ENCODE measurements at regions not wholly inside any gene's neighbourhood (a gene's known extent, or its start where the extent isn't known, plus 50 kb on each side); places are given as distances from the start of the nearest gene placed in this dataset.
"Not testable (repeated sequence)": the region's sequence is repeated elsewhere in the genome, so short reads cannot be mapped to it uniquely, and the experiment has no call there.

DNA sequence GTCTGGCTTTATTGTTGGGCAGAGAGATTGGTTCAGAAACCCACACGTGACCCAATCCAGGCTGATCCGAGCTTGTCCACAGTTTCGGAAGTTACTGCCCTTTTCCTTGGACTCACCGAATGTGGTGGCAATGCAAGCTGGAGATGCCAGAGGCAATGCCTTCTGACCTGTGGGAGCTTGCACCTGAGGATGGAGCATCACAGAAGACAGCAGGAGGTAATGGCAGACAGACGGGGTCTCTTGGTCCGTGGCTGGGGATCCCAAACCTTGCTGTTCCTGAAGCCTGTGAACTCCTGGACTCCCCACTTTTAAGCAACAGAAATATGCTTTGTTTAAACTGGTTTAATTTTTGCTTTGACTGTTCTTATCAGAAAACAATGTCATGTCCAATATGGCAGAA, 265.2 kb upstream of the IRX1 start:
- Histone ChIP-seq H3K36me3 (no peaks in the 10 kb centered on the region), H3K9me3 (replicated peaks) (peaks cover 38% of the 10 kb centered on the region), H3K27ac (no peak overlapping the region), H3K4me3 (no peak overlapping the region), H3K4me1 (replicated peaks) (no peaks in the 10 kb centered on the region), H3K27me3 (replicated peaks) (no peaks in the 10 kb centered on the region)
- DNase-seq (ENCODE audit: low read depth in 1 of 2, low spot score in 2 of 2): no peak

DNA sequence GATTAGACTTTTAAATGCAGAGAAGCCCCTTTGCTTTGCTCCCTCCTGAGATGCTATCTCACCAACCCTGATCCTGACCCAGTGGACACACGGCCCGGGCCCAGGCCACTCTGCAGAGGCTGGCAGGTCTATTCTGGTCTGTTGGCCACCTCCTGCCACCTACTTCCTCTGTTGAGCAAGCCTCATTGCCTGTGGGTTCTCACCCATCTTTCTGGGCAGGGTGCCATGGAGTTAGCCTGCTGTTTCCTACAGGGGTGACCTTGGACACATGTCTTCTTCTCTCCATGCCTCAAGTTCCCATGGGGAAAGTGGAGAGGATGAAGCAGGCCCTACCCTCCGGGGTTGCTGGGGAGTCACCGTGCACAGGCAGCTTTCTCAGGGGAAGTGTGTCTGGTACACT, 266.2 kb upstream of the IRX1 start:
- no peak overlapping the region for H3K27ac ChIP-seq
- DNase-seq (ENCODE audit: low read depth in 1 of 2, low spot score in 2 of 2): no peak
- peaks cover 35% of the 10 kb centered on the region for H3K9me3 ChIP-seq (replicated peaks)
- H3K27me3 ChIP-seq (replicated peaks): no peaks in the 10 kb centered on the region
- no peaks in the 10 kb centered on the region for H3K4me1 ChIP-seq (replicated peaks)
- H3K4me3 ChIP-seq: no peak overlapping the region
- H3K36me3 ChIP-seq: no peaks in the 10 kb centered on the region

GRCh38 chr5:3326841-3327232, 268.8 kb upstream of the IRX1 start:
- no peaks in the 10 kb centered on the region for H3K4me1 ChIP-seq (replicated peaks)
- no peak for DNase-seq (ENCODE audit: low read depth in 1 of 2, low spot score in 2 of 2)
- peaks cover 35% of the 10 kb centered on the region for H3K9me3 ChIP-seq (replicated peaks)
- no peaks in the 10 kb centered on the region for H3K27me3 ChIP-seq (replicated peaks)
- H3K27ac ChIP-seq: no peak overlapping the region
- peaks cover 4% of the 10 kb centered on the region; the same call in 1 of the 2 replicates for H3K36me3 ChIP-seq
- H3K4me3 ChIP-seq: no peak overlapping the region

- H3K4me1 ChIP-seq (replicated peaks): no peaks in the 10 kb centered on the region
- peaks cover 4% of the 10 kb centered on the region; the same call in 1 of the 2 replicates for H3K36me3 ChIP-seq
- H3K4me3 ChIP-seq: no peak overlapping the region
- H3K27me3 ChIP-seq (replicated peaks): no peaks in the 10 kb centered on the region
- peaks cover 37% of the 10 kb centered on the region for H3K9me3 ChIP-seq (replicated peaks)
- no peak for DNase-seq (ENCODE audit: low read depth in 1 of 2, low spot score in 2 of 2)
- no peak overlapping the region for H3K27ac ChIP-seq
Measured at GRCh38 chr5:3325972-3326840, 269.4 kb upstream of the IRX1 start.

GRCh38 chr5:3325201-3325971, 270.2 kb upstream of the IRX1 start:
- peaks cover 4% of the 10 kb centered on the region; the same call in 1 of the 2 replicates for H3K36me3 ChIP-seq
- H3K27me3 ChIP-seq (replicated peaks): no peaks in the 10 kb centered on the region
- H3K4me3 ChIP-seq: no peak overlapping the region
- no peak overlapping the region for H3K27ac ChIP-seq
- H3K9me3 ChIP-seq (replicated peaks): peaks cover 31% of the 10 kb centered on the region
- no peak for DNase-seq (ENCODE audit: low read depth in 1 of 2, low spot score in 2 of 2)
- H3K4me1 ChIP-seq (replicated peaks): no peaks in the 10 kb centered on the region

- Histone ChIP-seq H3K4me1 (replicated peaks) (no peaks in the 10 kb centered on the region), H3K9me3 (replicated peaks) (peaks cover 25% of the 10 kb centered on the region), H3K4me3 (no peak overlapping the region), H3K27ac (no peak overlapping the region), H3K36me3 (peaks cover 4% of the 10 kb centered on the region; the same call in 1 of the 2 replicates), H3K27me3 (replicated peaks) (no peaks in the 10 kb centered on the region)
- no peak for DNase-seq (ENCODE audit: low read depth in 1 of 2, low spot score in 2 of 2)
Measured at GRCh38 chr5:3324421-3325101, 271.1 kb upstream of the IRX1 start.

DNA sequence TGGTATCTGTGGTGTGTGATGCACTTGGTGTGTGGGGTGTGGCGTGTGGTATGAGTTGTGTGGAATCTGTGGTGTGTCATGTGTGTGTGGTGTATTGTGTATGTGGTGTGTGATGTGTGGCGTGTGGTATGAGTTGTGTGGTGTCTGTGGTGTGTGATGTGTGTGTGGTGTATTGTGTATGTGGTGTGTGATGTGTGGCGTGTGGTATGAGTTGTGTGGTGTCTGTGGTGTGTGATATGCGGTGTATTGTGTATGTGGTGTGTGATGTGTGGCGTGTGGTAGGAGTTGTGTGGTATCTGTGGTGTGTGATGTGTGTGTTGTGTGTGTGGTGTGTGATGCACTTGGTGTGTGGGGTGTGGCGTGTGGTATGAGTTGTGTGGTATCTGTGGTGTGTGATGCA, 271.7 kb upstream of the IRX1 start:
- H3K27me3 ChIP-seq (replicated peaks); H3K36me3 ChIP-seq; H3K27ac ChIP-seq; H3K4me1 ChIP-seq (replicated peaks); H3K4me3 ChIP-seq; DNase-seq (ENCODE audit: low read depth in 1 of 2, low spot score in 2 of 2): not testable (repeated sequence)
- H3K9me3 ChIP-seq (replicated peaks): peaks cover 25% of the 10 kb centered on the region

GRCh38 chr5:3323144-3323543, 272.5 kb upstream of the IRX1 start:
- H3K27ac ChIP-seq: no peak overlapping the region
- no peak overlapping the region for H3K4me3 ChIP-seq
- H3K9me3 ChIP-seq (replicated peaks): peaks cover 21% of the 10 kb centered on the region
- H3K27me3 ChIP-seq (replicated peaks): no peaks in the 10 kb centered on the region
- peaks cover 4% of the 10 kb centered on the region; the same call in 1 of the 2 replicates for H3K36me3 ChIP-seq
- DNase-seq (ENCODE audit: low read depth in 1 of 2, low spot score in 2 of 2): no peak
- H3K4me1 ChIP-seq (replicated peaks): no peaks in the 10 kb centered on the region

- Histone ChIP-seq H3K36me3 (peaks cover 4% of the 10 kb centered on the region; the same call in 1 of the 2 replicates), H3K4me3 (no peak overlapping the region), H3K27ac (no peak overlapping the region), H3K4me1 (replicated peaks) (no peaks in the 10 kb centered on the region), H3K9me3 (replicated peaks) (peaks cover 21% of the 10 kb centered on the region), H3K27me3 (replicated peaks) (no peaks in the 10 kb centered on the region)
- DNase-seq (ENCODE audit: low read depth in 1 of 2, low spot score in 2 of 2): no peak
Measured at GRCh38 chr5:3322642-3323041, 273.0 kb upstream of the IRX1 start.

- Histone ChIP-seq H3K27ac (no peak overlapping the region), H3K4me3 (no peak overlapping the region), H3K9me3 (replicated peaks) (peaks cover 21% of the 10 kb centered on the region), H3K27me3 (replicated peaks) (no peaks in the 10 kb centered on the region), H3K36me3 (peaks cover 4% of the 10 kb centered on the region; the same call in 1 of the 2 replicates), H3K4me1 (replicated peaks) (no peaks in the 10 kb centered on the region)
- DNase-seq (ENCODE audit: low read depth in 1 of 2, low spot score in 2 of 2): no peak
Measured at GRCh38 chr5:3321923-3322322, 273.7 kb upstream of the IRX1 start.

- Histone ChIP-seq H3K27me3 (replicated peaks) (no peaks in the 10 kb centered on the region), H3K27ac (no peak overlapping the region), H3K4me1 (replicated peaks) (no peaks in the 10 kb centered on the region), H3K36me3 (peaks cover 4% of the 10 kb centered on the region; the same call in 1 of the 2 replicates), H3K9me3 (replicated peaks) (peaks cover 23% of the 10 kb centered on the region), H3K4me3 (no peak overlapping the region)
- DNase-seq (ENCODE audit: low read depth in 1 of 2, low spot score in 2 of 2): no peak
Measured at GRCh38 chr5:3321119-3321760, 274.4 kb upstream of the IRX1 start.

- DNase-seq (ENCODE audit: low read depth in 1 of 2, low spot score in 2 of 2): no peak
- Histone ChIP-seq H3K36me3 (peaks cover 4% of the 10 kb centered on the region; the same call in 1 of the 2 replicates), H3K9me3 (replicated peaks) (peaks cover 25% of the 10 kb centered on the region), H3K4me1 (replicated peaks) (no peaks in the 10 kb centered on the region), H3K4me3 (no peak overlapping the region), H3K27ac (no peak overlapping the region), H3K27me3 (replicated peaks) (no peaks in the 10 kb centered on the region)
Measured at GRCh38 chr5:3320317-3320875, 275.2 kb upstream of the IRX1 start.
